Prostate gland (tissue), 2 donors: ENCODE measurements at regions not wholly inside any gene's neighbourhood (a gene's known extent, or its start where the extent isn't known, plus 50 kb on each side); places are given as distances from the start of the nearest gene placed in this dataset.
A peak's percentile ranks its signal among the peaks of the same experiment; 100 is the strongest.

Experiments used
- DNase-seq: peaks from one replicate; pipeline ENCODE4 v3.0.0-alpha.2; 2019; ENCODE audit warnings: low spot score
- H3K27ac ChIP-seq, 2 donors: fragments of 200-600 bp; sonication (generic); 2 replicates each; pipeline ENCODE4 v1.5.1; 2017 to 2019
- H3K27me3 ChIP-seq: fragments of 200-600 bp; sonication (generic); replicated peaks from 2 replicates; pipeline ENCODE4 v1.5.1; 2019; ENCODE audit not compliant: insufficient read depth
- H3K36me3 ChIP-seq, 2 donors: fragments of 200-600 bp; sonication (generic); 1 replicate in 1 of 2; 2 replicates in 1 of 2; pipeline versions ENCODE4 v1.5.1 to v1.8.1; 2017 to 2019
- H3K4me1 ChIP-seq: fragments of 200-600 bp; sonication (generic); replicated peaks from 2 replicates; pipeline ENCODE4 v1.5.1; 2019
- H3K4me3 ChIP-seq, 2 donors: fragments of 200-600 bp; sonication (generic); 2 replicates each; pipeline ENCODE4 v1.5.1; 2017 to 2019
- H3K9me3 ChIP-seq: fragments of 200-600 bp; sonication (generic); 2 replicates; pipeline ENCODE4 v1.5.1; 2017
- CTCF ChIP-seq, 4 experiments: fragments of 200-600 bp in 2 of 4; fragments of 450-650 bp in 2 of 4; sonication (generic) in 2 of 4; IDR thresholded peaks; 1 replicate in 3 of 4; 2 replicates in 1 of 4; pipeline ENCODE4 v1.5.1; 2016 to 2019; ENCODE audit warnings: antibody characterized with exemption in 4 of 4, mild to moderate bottlenecking in 2 of 4, moderate library complexity in 2 of 4
- POLR2A ChIP-seq: fragments of 450-650 bp; IDR thresholded peaks from one replicate; pipeline ENCODE4 v1.6.1; 2016; ENCODE audit warnings: antibody characterized with exemption, mild to moderate bottlenecking
- POLR2AphosphoS5 ChIP-seq: sonication (generic); formaldehyde crosslinking; IDR thresholded peaks from one replicate; pipeline ENCODE4 v1.6.1; 2017; ENCODE audit warnings: antibody characterized with exemption
- WGBS: methylation state at CpG from one replicate; pipeline ENCODE4 v1.1.5; 2018; 5-methylcytosine and 5-hydroxymethylcytosine counted together
- intact Hi-C: fragments of 100-400 bp; cut with DNase I; formaldehyde crosslinking; loops from one replicate; pipeline ENCODE4 v1.14.2; 2022

DNA sequence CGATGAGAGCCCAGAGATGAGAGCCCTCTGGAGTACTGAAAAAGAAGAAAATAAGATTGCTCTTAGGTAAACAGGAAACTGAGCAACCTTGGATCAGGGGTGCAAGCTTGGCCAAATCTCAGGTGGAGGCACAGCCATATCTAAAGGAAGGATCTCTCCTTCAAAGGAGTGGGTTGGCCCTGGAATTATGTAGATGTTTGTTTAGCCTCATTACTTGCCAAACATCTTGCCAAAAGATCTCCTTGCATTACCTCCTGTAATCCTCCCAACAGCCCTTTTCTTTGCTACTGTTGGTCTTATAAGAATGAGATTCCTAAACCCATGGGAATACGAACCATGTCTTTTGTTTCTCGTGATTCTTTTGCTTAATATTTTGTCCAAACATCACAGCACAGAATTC is 332.6 kb upstream of the NCKAP5 start:
- H3K4me1 ChIP-seq = no peaks in the 10 kb centered on the region
- no peak overlapping the region for H3K27ac ChIP-seq
- H3K9me3 ChIP-seq = no peaks in the 10 kb centered on the region
- no peak for TF ChIP-seq CTCF (IDR thresholded peaks at IDR 0.05)
- no peak overlapping the region for H3K4me3 ChIP-seq
- no peaks in the 10 kb centered on the region for H3K27me3 ChIP-seq
- DNase-seq = peak; percentile 13
- H3K36me3 ChIP-seq = no peaks in the 10 kb centered on the region
- 44% methylated on average over 3 of the region's 3 CpGs for WGBS
- intact Hi-C loops = no loop called here

- H3K9me3 ChIP-seq = no peaks in the 10 kb centered on the region
- no peak for TF ChIP-seq POLR2A
- no peak for TF ChIP-seq CTCF (IDR thresholded peaks at IDR 0.05)
- no peak for TF ChIP-seq POLR2AphosphoS5
- no peaks in the 10 kb centered on the region for H3K4me1 ChIP-seq
- DNase-seq = no peak
- H3K27me3 ChIP-seq = no peaks in the 10 kb centered on the region
- intact Hi-C loops = no loop called here
- no peak overlapping the region for H3K4me3 ChIP-seq
- H3K27ac ChIP-seq = no peak overlapping the region
- H3K36me3 ChIP-seq = no peaks in the 10 kb centered on the region
Observed at GRCh38 chr2:133906396-133906795, 338.1 kb upstream of the NCKAP5 start.

DNA sequence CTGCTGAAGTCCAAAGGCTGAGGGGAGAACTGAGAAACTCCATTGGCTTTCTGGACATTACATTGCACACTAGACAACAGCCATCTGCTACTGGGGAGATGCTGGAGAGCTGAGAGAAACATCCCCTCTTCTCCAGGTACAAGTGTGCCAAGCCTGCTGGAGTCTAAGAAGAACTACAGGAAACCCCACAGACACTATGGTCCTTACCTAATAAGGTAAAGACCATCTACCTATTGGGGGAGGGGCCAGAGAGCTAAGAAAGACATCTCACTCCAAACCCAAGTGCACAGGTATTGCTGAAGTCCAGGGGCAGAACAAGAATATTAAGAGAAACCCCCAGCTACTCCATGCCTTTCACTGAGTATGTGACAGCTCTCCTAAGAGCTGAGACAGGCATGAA is 338.7 kb upstream of the NCKAP5 start:
- intact Hi-C loops = no loop called here
- TF ChIP-seq CTCF (IDR thresholded peaks at IDR 0.05) (no peak), POLR2A (no peak), POLR2AphosphoS5 (no peak)
- no peaks in the 10 kb centered on the region for H3K4me1 ChIP-seq
- H3K27me3 ChIP-seq = no peaks in the 10 kb centered on the region
- no peaks in the 10 kb centered on the region for H3K9me3 ChIP-seq
- no peaks in the 10 kb centered on the region for H3K36me3 ChIP-seq
- H3K4me3 ChIP-seq = no peak overlapping the region
- no peak overlapping the region for H3K27ac ChIP-seq
- DNase-seq = no peak

DNA sequence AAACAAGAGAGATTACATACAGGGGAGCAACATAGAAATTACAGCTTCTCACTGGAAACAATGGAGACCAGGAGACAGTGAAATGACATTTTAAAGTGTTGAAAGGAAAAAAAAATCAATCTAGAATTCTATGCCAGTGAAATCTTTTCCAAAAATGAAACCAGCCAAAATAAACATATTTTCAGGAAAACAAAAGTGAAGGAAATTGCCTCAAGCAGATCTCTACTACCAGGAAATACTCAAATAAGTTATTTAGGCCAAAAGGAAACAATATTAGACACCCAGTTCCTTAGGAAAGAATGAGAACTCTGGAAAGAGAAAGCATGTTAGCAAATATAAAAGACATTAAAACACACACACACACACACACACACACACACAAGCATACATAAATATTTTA is 339.9 kb upstream of the NCKAP5 start:
- Histone ChIP-seq H3K9me3 (no peaks in the 10 kb centered on the region), H3K36me3 (no peaks in the 10 kb centered on the region), H3K4me3 (no peak overlapping the region), H3K4me1 (no peaks in the 10 kb centered on the region), H3K27me3 (no peaks in the 10 kb centered on the region), H3K27ac (no peak overlapping the region)
- intact Hi-C loops = no loop called here
- TF ChIP-seq CTCF (IDR thresholded peaks at IDR 0.05) (no peak), POLR2A (no peak), POLR2AphosphoS5 (no peak)
- DNase-seq = no peak

DNA sequence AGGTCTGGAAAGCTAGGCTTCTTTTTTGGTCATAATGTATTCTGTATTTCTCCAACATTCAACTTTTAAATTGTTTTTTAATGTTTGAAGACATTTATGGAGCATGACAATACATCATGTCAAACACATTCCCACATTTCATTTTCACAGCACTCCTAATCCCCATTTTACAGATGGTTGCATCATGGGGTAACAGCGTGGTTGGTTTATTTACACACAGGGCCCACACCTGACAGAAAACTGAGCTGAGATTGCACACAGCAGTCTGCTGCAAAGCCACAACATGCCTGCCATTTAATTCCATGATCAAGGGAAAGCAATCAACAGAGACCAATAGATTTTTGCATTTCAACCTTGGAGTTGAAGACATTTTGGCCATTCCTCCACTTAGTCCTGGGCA is 335.7 kb upstream of the MGAT5 start:
- Histone ChIP-seq H3K9me3 (no peaks in the 10 kb centered on the region), H3K27ac (no peak overlapping the region), H3K4me3 (no peak overlapping the region), H3K4me1 (no peaks in the 10 kb centered on the region), H3K27me3 (no peaks in the 10 kb centered on the region), H3K36me3 (no peaks in the 10 kb centered on the region)
- WGBS = 46% methylated on average over 1 of the region's 1 CpG
- TF ChIP-seq POLR2A (no peak), POLR2AphosphoS5 (no peak), CTCF (IDR thresholded peaks at IDR 0.05) (no peak)
- intact Hi-C loops = no loop called here
- no peak for DNase-seq
